Activated CD8-positive, alpha-beta memory T cell treated with anti-CD3 and anti-CD28 coated beads for 24 hours (primary cell): ENCODE measurements at regions not wholly inside any gene's neighbourhood (a gene's known extent, or its start where the extent isn't known, plus 50 kb on each side); places are given as distances from the start of the nearest gene placed in this dataset.

Experiments used
- DNase-seq: peaks from one replicate; pipeline ENCODE4 v3.0.0-alpha.2; 2020

DNA sequence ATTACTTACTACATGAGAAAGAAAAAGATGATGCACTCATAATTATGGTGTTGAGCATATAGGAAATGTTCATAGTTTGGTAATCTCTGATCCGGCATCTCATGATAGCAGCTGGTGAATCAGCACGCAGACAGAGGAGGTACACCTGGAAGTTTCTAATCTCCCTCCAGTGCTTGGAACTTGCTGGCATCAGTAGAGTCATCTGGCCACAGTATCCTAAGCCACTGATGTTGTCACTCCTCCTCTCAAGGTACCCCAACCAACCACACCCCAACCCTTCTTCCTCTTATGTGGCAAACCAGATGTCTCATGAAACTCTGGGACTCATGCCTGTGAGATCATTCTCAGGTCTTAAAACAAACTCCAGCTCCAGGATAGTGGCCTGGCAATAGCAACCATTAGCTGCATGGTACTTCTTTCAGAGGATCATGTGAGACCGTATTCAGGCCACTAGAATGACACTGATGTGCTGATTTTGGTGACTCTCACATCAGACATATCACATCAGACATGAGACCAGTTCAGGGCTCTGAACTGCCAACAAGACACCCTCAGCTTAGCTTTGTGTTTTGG is 143.0 kb downstream of the RASSF9 start:
- DNase-seq, result no peak

DNA sequence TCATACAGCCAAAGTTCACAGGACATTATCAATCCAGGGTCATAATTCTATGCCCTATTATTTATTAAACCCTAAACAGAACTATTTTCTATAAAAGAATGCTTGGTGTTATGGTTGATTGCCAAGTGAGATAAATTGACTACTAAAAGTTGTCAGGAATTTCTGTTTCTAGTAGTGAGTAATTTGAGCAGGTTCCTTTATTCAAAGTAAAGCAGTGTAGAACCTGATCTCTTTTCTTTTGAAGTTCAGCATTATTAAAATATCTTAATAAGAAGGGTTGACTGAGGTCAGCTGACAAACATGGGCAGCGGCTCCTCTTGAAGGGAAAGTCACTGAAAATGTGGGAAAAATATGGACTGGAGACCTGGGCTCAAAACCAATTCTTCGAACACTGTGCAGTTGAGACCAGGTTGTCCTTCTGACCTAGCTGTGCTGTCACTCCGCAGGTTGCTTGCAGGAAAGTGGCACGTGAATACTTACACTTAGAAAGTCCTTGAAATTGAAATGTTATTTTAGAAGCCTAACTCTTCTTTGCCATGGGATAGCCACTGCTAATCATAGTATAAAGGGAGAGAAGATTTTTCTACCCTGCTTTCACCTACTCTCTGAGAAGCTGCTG is 141.0 kb downstream of the RASSF9 start:
- DNase-seq, result no peak

DNA sequence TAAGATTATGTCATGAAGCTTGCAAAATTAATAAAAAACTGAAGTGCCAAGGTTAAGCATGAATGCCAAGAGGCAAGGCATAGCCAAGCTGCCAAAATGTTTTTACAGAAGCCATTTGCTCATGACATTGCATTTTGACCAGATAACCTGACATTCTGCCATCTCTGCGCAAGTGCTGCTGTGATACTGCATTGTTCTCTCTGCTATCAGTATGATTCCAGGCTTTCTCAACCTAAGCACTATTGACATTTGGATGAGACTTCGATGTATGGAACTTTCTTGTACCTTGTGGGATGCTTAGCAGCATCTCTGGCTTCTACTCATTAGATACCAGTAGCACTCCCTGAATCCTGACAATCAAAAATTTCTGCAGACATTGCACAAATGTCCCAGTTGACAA is 139.2 kb downstream of the RASSF9 start:
- no peak for DNase-seq

DNA sequence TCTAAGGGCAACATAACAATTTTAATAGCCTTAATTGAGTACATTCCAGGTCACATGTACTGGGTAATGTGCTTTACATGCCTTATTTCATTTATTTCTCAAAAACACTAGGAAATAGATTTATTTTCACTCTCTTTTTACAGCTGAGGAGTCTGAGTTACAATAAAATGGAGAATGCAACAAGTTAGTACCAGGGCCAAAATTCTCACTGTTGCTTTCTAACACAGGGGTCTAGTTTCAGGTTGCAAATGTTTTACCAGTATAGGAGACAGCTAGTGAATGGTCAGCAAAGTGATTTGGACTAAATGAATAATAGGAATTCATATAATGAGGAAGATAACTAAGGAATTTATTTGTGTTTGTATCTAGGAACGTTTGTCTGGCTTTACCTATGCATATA is 137.3 kb downstream of the RASSF9 start:
- no peak for DNase-seq

DNA sequence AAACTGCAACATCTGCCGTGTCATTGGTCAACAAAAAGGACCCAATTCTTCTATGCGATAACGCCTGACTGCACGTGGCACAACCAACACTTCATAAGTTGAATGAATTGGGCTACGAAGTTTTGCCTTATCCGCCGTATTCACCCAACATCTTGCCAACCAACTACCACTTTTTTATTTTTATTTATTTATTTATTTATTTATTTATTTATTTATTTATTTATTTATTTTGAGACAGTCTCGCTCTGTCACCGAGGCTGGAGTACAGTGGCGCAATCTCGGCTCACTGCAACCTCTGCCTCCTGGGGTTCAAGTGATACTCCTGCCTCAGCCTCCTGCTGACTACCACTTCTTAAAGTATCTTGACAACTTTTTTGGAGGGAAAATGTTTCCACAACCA is 127.4 kb downstream of the RASSF9 start:
- no peak for DNase-seq

DNA sequence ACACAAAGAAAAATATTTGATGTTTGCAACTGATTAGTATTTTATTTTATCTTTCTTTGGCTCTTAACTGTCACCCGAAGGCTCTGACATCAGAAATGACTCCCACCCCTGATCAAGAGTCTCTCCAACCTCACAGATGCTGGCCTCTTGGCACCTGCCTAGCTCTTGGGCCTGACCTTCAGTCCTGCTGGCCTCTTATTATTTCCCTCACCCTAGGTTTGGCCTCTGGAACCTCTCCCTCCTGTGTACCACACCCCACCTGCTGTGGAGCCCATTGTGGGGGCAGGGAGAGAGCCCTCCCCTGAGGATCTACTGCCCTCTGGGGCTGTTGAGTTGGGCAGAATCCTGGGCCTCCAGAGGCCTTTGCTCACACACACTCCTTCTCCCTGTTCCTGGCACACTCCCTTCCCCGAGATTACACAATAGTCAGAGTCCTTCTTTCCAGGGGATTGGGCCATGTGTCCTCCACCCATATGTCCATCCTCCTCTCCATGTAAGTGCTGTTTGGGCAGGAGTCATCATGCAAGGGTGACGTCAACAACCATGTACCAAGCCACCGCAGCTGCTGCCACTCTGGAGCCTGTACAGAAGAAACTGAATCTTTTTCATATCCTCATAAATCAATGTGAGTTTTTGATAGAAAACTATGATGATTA is 124.3 kb downstream of the RASSF9 start:
- DNase-seq, result no peak

DNA sequence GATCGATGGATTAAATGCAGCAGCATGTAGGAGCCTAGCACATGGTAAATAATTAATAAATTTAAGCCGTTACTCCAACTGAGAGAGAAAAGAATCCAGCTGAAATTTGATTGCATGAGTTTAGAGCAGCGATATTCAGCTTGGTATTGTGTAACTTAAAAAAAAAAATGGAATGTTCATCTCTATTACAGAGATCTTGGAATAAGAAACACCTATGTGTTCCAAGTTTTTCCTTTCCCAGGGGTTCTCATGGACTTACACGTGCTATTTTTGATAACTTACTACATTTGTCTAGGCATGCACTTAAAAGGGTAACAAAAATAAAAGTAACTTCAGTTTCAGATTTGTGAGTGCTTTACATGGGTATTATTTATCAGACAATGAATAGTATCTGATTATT is 122.8 kb downstream of the RASSF9 start:
- DNase-seq, result no peak

DNA sequence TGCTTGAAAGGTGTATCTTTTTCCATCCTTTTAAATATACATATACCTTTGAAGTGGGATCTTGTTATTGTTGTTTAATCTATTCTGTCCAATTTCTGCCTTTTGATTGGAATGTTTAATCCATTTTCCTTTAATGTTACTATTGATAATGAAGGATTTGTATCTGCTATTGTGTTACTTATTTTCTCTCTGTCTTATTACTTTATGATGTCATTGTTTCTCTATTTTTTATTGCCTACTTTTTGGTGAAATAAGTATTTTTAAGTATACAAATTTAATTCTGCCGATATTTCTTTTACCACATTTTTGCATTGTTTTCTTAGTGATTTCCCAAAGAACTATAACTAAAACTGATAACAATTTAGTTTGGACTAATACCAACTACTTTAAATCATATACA is 121.8 kb downstream of the RASSF9 start:
- DNase-seq, result no peak

DNA sequence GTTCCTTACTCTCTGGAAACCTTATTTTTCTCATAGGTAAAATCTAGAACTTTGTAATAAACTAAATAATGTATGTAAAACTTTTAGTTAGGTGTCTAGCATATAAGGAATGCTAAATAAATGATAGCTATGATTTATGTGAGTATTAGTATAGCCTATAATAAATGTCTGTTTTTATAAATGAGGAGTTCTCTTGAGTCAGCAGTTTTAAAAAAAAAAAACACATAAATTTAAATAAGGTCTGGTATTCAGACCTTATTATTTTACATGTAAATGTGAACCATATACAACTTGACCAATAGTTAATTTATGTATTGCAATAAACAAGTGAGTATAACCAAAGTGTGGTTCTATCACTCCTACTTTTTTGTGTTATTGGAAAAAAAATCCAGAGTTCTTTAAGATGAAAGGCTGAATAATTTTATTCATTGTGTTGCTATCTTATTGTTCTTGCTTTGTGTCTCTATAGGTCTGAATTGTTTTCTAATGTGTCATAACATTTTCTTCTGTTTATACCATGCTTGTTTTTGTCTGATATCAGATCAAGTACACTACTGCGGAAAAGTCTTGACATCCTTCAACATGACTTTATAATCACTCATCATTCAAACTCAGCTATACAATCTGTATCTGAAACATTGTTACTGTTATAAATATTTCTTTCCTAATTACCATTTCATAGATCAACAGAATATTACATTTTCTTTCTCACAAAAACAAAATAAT is 115.7 kb downstream of the RASSF9 start:
- DNase-seq, result no peak

DNA sequence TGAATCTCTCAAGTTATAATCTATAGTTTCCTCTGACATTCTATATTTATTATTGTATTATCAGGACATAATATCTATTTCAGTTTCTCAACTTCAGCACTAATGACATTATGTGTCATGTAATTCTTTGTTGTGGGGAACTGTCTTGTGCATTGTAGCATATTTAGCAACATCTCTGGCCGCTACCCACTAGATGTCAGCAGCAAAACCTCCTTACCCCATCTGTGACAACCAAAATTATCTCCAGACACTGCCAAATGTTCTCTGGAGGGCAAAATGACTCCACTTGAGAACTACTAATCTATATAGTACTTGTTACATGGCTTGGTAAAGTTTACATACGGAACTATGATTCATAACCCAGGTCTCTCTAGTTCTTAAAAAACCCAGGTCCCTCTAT is 110.2 kb downstream of the RASSF9 start:
- no peak for DNase-seq

DNA sequence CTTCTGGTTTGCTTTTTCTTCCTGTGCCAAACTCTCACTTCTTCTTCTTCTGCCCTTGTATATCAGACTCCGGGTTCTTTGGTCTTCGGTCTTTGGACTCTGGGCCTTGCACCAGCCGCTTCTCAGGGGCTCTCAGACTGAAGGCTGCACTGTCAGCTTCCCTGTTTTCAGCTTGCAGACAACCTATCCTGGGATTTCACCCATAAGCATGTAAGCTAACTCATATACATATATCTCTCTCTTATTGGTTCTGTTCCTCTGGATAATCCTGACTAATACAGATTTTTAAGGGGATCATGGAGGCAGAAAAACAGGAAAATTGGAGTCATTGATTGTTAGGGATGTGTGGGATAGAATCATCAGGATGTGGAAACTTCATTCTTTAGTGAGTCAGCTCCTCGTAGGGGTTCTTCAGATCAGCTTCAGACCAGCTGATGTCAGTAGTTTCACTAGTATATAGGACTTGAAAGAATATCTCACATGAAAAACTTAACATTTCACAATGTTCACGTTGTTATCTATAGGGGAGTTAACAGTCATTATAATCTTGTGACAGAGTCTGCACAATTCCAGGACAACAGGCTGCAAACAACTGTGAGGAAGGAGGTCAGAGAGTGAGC is 102.9 kb downstream of the RASSF9 start:
- DNase-seq, result no peak

DNA sequence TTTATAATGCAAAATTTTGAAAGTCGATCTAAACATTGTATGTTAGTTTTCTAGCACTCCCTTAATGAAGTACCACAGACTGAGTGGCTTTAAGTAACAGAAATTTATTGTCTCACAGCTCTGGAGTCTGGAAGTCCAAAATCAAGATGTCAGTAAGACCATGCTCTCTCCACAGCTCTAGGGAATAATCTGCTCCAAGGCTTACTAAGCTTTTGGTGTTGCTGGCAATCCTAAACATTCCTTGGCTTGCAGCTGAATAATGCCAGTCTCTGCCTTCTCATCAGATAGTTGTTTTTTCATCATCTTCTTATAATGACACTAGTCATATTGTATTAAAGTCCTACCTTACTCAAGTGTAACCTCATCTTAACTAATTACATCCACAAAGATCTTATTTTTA is 102.2 kb downstream of the RASSF9 start:
- no peak for DNase-seq

DNA sequence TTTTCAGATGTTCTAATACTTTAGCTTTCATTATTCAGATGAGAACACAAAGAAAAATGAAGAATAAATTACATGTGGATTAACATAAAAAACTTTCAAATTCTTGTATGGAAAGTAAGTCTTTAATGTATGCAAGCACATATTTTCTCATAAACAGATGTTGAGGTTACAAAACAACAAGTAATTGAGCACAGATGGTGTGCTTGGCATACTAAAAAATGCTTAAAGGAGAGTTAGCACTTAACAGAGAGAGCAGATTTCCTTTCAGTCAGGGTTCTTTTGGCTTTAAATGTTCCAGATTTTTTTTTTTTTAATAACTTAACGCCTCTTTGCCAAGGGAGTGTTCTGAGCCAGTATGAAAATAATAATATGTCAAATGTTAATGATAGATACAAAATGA is 96.0 kb downstream of the RASSF9 start:
- DNase-seq, result no peak

DNA sequence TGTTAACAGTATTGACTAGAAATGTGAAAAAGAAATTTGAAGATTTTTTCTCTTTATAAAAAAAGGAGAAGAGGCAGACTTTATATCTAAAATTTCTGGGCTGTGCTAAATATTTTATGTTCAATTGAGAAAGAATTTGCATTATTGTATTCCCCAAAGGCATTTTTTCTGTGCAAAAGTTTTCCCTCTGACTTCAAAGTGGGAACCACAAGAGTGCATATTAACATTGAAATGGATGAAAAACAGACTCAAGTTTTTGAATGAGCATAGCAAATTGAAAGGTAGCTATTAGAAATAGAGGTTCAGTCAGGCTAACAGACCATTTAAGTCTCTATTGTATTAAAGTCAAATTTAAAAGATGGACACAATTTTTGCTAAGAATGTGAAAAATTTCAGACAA is 95.2 kb downstream of the RASSF9 start:
- no peak for DNase-seq

DNA sequence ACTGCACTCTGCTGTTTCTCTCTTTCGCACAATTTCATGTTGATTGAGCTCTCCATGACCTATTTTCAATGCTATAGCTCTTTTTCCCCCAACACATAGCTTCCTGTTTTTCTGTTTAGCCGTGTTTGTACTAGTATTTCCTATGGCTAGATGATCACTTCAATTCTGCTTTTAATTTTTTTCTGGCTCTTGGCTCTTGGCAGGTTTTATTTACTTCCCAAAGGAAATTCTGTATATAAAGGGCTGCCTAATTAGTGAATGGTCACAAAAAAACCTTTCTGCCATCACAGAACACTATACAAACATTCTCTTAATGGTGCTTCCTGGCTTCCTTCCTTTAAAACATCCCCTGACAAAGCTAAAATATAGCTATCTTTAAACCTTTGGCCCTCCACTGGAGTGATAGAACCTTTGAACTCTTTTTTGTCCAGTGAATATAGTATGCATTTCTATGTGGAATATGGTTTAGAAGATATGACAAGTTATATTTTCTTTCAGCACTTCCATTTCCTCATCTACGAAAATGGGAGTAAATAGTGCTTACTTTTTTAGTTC is 88.2 kb downstream of the RASSF9 start:
- no peak for DNase-seq
